Breast epithelium (tissue), 3 donors: ENCODE measurements at regions not wholly inside any gene's neighbourhood (a gene's known extent, or its start where the extent isn't known, plus 50 kb on each side); places are given as distances from the start of the nearest gene placed in this dataset.

Experiments used
- POLR2A ChIP-seq: fragments of 450-650 bp; IDR thresholded peaks from one replicate; pipeline ENCODE4 v1.6.1; 2016; ENCODE audit warnings: antibody characterized with exemption, mild to moderate bottlenecking, moderate library complexity
- TF ChIP-seq, protein P1 (sequence below), 3 donors: fragments of 450-650 bp; IDR thresholded peaks; one replicate each; pipeline ENCODE4 v1.5.1; 2016 to 2017; ENCODE audit warnings: antibody characterized with exemption in 3 of 3, mild to moderate bottlenecking in 3 of 3, moderate library complexity in 3 of 3

DNA sequence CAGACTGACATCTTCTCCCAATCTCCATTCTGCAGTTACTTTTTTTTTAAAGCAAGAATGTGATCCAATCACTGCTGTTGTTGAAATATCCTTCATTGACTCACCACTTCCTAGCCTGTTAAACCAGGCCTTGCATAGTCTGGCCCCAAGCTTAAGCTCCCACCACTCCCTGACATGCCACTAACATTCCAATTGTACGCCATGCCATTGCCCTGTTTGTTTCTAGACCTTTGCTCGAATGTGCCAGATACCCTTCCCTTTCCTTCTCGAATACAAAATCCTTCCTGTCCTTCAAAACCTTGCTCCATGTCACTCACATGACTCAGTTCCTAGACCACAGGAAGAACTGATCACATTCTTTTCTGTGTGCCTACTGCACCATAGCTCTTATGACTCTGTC is 224.2 kb downstream of the CYRIA start:
- TF ChIP-seq, protein P1, sequence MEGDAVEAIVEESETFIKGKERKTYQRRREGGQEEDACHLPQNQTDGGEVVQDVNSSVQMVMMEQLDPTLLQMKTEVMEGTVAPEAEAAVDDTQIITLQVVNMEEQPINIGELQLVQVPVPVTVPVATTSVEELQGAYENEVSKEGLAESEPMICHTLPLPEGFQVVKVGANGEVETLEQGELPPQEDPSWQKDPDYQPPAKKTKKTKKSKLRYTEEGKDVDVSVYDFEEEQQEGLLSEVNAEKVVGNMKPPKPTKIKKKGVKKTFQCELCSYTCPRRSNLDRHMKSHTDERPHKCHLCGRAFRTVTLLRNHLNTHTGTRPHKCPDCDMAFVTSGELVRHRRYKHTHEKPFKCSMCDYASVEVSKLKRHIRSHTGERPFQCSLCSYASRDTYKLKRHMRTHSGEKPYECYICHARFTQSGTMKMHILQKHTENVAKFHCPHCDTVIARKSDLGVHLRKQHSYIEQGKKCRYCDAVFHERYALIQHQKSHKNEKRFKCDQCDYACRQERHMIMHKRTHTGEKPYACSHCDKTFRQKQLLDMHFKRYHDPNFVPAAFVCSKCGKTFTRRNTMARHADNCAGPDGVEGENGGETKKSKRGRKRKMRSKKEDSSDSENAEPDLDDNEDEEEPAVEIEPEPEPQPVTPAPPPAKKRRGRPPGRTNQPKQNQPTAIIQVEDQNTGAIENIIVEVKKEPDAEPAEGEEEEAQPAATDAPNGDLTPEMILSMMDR (IDR thresholded peaks at IDR 0.05), result no peak
- TF ChIP-seq POLR2A, result no peak
